HG03521 (cell line): ENCODE measurements at regions not wholly inside any gene's neighbourhood (a gene's known extent, or its start where the extent isn't known, plus 50 kb on each side); places are given as distances from the start of the nearest gene placed in this dataset.
"Not testable (repeated sequence)": the region's sequence is repeated elsewhere in the genome, so short reads cannot be mapped to it uniquely, and the experiment has no call there.

Experiments used
- ATAC-seq: cut with Tn5 transposase; IDR thresholded peaks from one replicate; pipeline ENCODE4 v1.9.1; 2021; ENCODE audit warnings: mild to moderate bottlenecking, moderate library complexity; ENCODE audit not compliant: unreplicated experiment

GRCh38 chr2:111552625-111553024, 331.4 kb downstream of the ANAPC1 start:
- not testable (repeated sequence) for ATAC-seq

GRCh38 chr2:111559301-111559700, 324.7 kb downstream of the ANAPC1 start:
- ATAC-seq: not testable (repeated sequence)

GRCh38 chr2:111559814-111560213, 324.2 kb downstream of the ANAPC1 start:
- not testable (repeated sequence) for ATAC-seq

DNA sequence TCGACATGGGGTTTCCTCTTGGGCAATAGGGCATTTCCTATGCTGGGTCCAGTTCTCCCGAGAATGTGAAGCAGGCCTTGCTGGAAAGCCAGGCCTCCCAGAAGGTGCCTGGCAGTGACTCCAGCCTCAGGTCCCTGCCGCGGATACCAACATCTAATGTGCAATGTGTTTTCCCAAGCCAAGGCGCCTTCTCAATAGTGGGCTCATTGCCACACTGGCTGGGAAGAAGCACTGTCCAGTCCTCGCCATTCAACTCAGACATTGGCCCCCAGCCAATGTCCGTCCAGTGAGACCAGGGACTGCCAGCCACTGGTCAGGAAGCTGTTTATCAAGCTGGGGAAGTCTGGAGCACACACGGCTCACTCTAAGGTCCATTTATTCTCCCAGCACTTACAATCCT, 317.9 kb downstream of the ANAPC1 start:
- ATAC-seq: not testable (repeated sequence)

- ATAC-seq: not testable (repeated sequence)
These were observed 316.8 kb downstream of the ANAPC1 start for GRCh38 chr2:111567233-111567632.

DNA sequence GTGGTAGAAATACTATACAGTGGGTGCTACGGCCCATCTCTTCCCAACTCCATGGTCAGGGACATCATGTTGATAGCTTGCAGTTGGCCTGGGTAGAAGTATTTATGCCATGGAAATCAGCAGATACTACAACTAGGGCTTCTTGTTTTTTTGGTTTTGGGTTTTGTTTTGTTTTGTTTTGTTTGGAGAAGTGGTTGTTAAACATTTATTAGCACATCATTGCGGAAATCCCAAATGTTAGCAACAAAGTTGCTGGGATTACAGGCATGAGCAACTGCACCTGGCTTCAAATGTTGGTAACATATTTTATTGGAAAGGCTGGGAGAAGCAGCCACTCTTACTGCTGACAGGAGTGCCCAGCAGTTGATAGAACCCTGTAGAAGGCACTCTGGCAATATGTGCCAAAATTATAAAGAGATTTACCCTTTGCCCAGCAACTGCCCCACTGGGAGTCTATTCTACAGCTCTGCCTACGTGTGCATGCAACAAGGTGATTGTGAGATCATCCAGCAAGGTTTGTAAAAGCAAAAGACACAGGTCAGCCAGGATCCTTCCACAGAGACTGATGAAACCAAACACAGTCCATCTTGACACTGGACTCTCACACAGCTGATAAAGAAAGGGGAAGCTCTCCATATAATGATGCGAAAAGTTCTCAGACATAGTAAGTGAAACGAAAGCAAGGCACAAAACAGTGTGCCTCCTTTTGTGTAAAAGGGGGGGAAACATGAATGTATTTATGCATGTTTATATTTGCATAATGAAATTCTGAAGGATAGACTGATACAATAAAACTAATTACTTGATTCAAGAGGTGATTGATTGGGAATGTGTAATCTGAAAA, 314.4 kb downstream of the ANAPC1 start:
- ATAC-seq: not testable (repeated sequence)

DNA sequence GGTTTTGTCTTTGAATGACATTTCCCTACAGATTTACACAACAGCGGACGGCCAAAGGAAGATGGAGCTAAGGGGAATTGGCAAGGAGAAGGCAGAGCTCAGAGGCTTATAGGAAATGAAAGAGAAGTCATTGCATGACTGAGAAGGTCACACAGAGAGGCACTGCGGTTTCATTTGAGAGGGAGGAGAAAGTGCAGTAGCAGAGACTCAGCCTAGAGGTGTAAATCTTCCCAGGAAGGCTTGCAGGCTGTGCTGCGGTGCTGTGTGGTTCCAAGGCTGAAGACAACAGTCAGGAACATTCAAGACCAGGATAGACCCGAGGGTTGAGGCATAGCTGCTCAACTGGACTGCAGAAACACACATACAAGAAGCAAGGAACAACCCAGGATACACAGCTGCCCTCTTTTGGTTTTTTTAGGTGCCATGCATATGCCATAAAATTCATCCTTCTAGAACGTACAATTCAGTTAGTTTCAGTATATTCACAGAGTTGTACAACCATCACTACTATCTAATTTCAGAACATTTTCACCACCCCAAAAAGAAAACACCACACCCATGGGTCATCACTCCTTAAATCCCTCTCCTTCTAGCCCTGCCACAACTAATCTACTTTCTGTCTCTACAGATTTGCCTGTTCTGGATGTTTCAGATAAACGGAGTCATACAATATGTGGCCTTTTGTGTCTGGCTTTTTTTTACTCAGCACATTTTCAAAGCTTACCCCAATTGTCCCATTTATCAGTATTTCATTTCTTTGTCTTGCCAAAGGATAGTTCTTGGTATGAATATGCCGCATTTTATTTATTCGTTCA, 313.5 kb downstream of the ANAPC1 start:
- peak; percentile 67 for ATAC-seq

DNA sequence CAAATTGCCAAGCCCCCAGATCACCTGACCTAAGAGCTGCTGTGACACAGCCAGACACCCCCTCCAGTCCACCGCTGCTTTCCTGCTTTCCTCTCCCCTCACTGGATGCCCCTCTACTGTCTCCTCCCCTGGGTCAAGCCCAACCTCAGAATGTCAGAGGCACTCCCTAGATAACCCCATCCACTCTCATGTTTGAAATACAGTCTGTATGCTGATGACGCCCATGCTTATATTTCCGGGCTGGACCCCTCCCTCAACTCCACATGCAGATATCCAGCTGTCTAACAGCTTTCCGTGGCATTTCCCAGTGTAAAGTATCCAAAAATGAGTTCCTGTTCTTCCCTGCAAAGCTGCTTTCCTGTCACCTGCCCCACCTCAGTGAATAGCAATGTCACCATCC, 309.2 kb downstream of the ANAPC1 start:
- not testable (repeated sequence) for ATAC-seq

DNA sequence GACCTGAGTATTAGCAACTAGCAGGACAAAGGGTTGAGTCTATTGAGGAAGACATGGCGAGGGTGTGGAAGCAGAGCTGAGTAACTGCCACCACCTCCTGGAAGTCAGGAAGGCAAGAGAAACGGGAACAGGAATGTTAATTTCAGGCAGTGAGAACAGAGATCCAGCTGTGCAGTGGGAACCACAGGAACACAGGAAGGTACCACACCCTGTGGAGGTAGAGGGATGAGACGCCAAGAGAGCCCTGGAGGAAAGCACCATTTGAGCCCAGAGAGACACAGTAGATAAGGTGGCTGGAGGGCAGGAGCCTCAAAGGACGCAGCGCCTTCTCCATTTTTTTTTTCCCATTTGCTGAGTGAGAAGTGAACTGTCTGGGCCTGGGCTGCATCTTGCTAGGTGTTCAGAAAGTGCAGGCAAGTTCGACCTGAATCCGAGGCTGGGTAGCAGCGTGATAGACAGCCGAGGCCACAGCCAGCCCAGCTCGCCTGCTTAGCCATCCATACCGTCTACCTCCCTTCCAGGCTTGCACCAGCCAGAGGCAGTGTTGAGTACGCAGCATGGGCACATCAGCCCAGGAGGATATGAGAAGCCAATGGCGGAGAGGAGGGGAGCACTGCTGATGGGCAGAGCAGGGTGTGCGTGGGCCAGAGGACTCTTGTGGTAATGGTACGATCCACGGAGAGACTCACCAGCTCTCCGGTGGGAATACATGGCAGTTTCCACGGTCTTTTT, 306.7 kb downstream of the ANAPC1 start:
- ATAC-seq: not testable (repeated sequence)

- ATAC-seq: not testable (repeated sequence)
These were observed 304.4 kb downstream of the ANAPC1 start for GRCh38 chr2:111579500-111580134.

- not testable (repeated sequence) for ATAC-seq
These were observed 303.4 kb downstream of the ANAPC1 start for GRCh38 chr2:111580616-111581015.

DNA sequence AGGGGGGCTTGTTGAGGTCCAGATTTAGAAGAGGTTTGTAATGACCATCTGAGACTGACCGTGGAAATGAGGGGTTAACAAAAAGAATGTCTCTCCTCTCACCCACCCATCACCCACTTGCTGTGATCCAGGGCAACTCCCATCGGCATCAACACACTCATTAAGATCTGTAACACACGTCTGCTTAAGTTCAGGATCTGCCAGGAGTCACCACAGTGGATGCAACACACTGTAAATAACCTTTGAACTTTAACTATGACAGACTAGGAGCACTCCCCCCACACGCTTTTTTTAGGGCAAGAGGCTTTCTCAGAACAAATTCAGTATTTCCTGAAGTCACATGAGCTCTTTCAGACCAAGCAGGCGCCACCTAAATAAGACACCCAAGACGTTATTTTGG, 301.9 kb downstream of the ANAPC1 start:
- ATAC-seq: not testable (repeated sequence)

DNA sequence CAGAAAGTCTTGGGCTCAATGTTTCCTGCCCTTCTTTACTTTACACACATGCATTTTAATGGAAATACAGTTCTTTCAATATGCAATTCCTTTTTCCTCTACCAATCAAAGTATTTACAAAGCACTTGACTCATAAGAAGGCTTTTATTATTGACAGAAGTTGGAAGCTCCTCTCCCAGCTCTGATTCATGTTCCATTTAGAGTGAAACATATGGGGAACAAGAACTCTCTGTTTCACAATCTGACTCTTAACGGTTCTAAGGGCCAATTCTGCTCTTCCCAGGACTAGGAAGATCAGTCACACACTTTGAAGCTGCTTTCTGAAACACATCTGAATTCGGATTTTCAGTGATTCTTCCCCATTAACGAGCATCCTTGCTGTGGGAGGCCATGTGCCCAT, 300.5 kb downstream of the ANAPC1 start:
- ATAC-seq: not testable (repeated sequence)

- ATAC-seq: not testable (repeated sequence)
These were observed 299.5 kb downstream of the ANAPC1 start for GRCh38 chr2:111584540-111584939.

GRCh38 chr2:111584950-111585349, 299.0 kb downstream of the ANAPC1 start:
- ATAC-seq: not testable (repeated sequence)

- ATAC-seq: not testable (repeated sequence)
These were observed 298.0 kb downstream of the ANAPC1 start for GRCh38 chr2:111586014-111586413.

DNA sequence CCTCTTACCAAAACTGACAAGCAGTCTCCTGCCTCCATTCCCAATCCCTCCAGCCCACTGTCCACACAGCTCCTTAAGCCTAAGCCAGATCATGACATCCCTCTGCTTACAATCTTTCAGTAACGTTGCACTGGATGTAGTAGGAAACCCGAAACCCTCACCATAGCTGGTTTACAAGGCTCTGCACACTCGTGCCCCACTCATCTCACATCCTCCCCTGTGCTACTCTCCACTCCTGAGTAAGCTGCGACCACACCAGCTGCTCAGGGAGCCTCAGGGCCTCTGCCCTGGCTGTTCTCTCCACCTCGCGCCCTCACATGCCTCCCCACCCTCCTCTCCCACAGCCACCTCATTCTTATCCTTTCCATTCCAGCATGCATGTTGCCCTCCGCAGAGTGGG, 288.9 kb downstream of the ANAPC1 start:
- not testable (repeated sequence) for ATAC-seq

GRCh38 chr2:111596808-111597705, 286.9 kb downstream of the ANAPC1 start:
- ATAC-seq: not testable (repeated sequence)

DNA sequence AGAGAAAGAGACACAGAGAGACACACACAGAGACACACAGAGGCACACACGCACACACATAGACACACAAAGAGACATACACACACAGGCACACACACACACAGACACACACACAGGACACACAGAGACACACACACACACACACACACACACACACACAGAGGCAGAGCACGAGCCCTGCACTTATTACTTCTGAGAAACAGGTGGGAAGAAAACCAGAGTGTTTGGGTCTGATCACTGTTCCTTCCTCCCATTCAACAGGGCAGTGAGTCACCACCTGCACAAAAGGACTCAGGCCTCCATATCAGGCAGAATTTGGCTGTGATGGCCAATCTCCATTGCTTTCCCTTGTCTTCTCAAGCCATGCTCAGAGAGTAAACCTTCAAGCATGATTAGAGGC, 285.0 kb downstream of the ANAPC1 start:
- ATAC-seq: not testable (repeated sequence)
